ENCODE measurements at regions not wholly inside any gene's neighbourhood (a gene's known extent, or its start where the extent isn't known, plus 50 kb on each side); places are given as distances from the start of the nearest gene placed in this dataset.

DNA sequence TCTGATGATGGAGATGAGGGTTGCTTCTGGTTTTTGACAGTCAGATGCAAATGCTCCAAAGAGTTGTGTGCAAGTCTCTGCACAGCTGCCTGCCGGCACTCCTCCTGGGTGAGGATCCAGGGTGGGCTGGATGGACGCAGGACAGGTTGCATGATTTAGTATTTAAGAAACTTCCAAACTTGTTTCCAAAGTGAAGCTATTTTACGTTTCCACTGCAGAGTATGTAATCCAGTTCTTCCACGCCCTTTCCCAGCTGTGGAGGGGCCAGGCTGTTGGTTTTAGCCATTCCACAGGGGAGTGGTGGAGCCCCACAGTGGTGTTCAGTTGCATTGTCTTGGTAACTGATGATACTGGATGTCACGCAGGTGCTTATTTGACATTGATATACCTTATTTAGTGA, 157.3 kb downstream of the THBS2 start:
- TF ChIP-seq, protein P1, sequence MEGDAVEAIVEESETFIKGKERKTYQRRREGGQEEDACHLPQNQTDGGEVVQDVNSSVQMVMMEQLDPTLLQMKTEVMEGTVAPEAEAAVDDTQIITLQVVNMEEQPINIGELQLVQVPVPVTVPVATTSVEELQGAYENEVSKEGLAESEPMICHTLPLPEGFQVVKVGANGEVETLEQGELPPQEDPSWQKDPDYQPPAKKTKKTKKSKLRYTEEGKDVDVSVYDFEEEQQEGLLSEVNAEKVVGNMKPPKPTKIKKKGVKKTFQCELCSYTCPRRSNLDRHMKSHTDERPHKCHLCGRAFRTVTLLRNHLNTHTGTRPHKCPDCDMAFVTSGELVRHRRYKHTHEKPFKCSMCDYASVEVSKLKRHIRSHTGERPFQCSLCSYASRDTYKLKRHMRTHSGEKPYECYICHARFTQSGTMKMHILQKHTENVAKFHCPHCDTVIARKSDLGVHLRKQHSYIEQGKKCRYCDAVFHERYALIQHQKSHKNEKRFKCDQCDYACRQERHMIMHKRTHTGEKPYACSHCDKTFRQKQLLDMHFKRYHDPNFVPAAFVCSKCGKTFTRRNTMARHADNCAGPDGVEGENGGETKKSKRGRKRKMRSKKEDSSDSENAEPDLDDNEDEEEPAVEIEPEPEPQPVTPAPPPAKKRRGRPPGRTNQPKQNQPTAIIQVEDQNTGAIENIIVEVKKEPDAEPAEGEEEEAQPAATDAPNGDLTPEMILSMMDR (IDR thresholded peaks at IDR 0.05), result no peak
- TF ChIP-seq POLR2A (IDR thresholded peaks at IDR 0.05), result no peak
